ENCODE measurements at regions not wholly inside any gene's neighbourhood (a gene's known extent, or its start where the extent isn't known, plus 50 kb on each side); places are given as distances from the start of the nearest gene placed in this dataset.

DNA sequence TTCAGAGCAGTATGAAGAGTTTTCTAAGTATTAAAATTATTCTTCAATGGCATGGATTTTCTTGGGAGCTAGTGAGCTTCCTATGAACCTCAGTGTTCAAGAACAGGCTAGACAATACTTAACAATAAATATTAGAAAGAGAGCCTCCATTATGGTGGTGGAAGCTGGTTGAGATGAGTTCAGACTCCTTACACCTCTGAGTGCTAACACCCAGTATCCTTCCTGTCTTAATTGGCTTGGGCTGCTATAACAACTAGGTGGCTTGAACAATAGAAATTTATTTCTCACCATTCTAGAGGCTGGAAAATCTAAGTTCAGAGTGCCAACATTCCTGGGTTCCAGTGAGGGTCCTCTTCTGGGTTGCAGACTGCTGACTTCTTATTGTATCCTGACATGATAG, 369.4 kb upstream of the HNRNPA3 start:
- ATAC-seq (no peak), DNase-seq (ENCODE audit: low read depth, low spot score) (no peak)
- intact Hi-C loops (cut with micrococcal nuclease; ENCODE audit: unreplicated experiment): no loop called here
- H3K4me1 ChIP-seq (ENCODE audit: control insufficient read depth, insufficient read depth, low read length): no peaks in the 10 kb centered on the region
- no peak overlapping the region for H3K27ac ChIP-seq (ENCODE audit: low read length)
- no peaks in the 10 kb centered on the region for H3K9me3 ChIP-seq (ENCODE audit: control insufficient read depth, insufficient read depth, low read depth, low read length)
- ChIA-PET POLR2A (no interaction called here), CTCF (no interaction called here)
- no peak for TF ChIP-seq SIN3A (IDR thresholded peaks at IDR 0.05; ENCODE audit: borderline replicate concordance, insufficient read depth, low read depth, low read length)
- TF ChIP-seq TCF7L2 (IDR thresholded peaks at IDR 0.05; ENCODE audit: low read depth, low read length): no peak
- TF ChIP-seq POLR2AphosphoS5 (IDR thresholded peaks at IDR 0.05; ENCODE audit: low read depth, low read length): no peak
- no peak for TF ChIP-seq CTCF (IDR thresholded peaks at IDR 0.05)
- TF ChIP-seq REST (IDR thresholded peaks at IDR 0.05; ENCODE audit: insufficient read depth in 1 of 2, low read depth in 2 of 2, low read length in 1 of 2): no peak
- no peaks in the 10 kb centered on the region for H3K36me3 ChIP-seq (ENCODE audit: control insufficient read depth, insufficient read depth, low read length)
- no TSS peak for BruUV-seq (replicated peaks)
- no peak overlapping the region for H3K4me3 ChIP-seq (ENCODE audit: low read depth in 2 of 2, low read length in 2 of 2)
- in situ Hi-C loops (cut with HindIII; ENCODE audit: low pct_unique_long_range_greater_than_20kb, low sequenced_read_pairs): no loop called here
- no peaks in the 10 kb centered on the region for H3K27me3 ChIP-seq (ENCODE audit: control insufficient read depth, insufficient read depth, low read length)

GRCh38 chr2:176844461-176844860, 368.1 kb upstream of the HNRNPA3 start:
- Histone ChIP-seq H3K9me3 (ENCODE audit: control insufficient read depth, insufficient read depth, low read depth, low read length) (no peaks in the 10 kb centered on the region), H3K27me3 (ENCODE audit: control insufficient read depth, insufficient read depth, low read length) (no peaks in the 10 kb centered on the region), H3K36me3 (ENCODE audit: control insufficient read depth, insufficient read depth, low read length) (no peaks in the 10 kb centered on the region), H3K27ac (ENCODE audit: low read length) (no peak overlapping the region), H3K4me1 (ENCODE audit: control insufficient read depth, insufficient read depth, low read length) (no peaks in the 10 kb centered on the region), H3K4me3 (ENCODE audit: low read depth in 2 of 2, low read length in 2 of 2) (no peak overlapping the region)
- intact Hi-C loops (cut with micrococcal nuclease; ENCODE audit: unreplicated experiment) (no loop called here), in situ Hi-C loops (cut with HindIII; ENCODE audit: low pct_unique_long_range_greater_than_20kb, low sequenced_read_pairs) (no loop called here)
- ATAC-seq: no peak
- DNase-seq (ENCODE audit: low read depth, low spot score): no peak
- CTCF ChIA-PET: no interaction called here
- POLR2A ChIA-PET: no interaction called here
- no TSS peak for BruUV-seq (replicated peaks)
- TF ChIP-seq SIN3A (IDR thresholded peaks at IDR 0.05; ENCODE audit: borderline replicate concordance, insufficient read depth, low read depth, low read length) (no peak), REST (IDR thresholded peaks at IDR 0.05; ENCODE audit: insufficient read depth in 1 of 2, low read depth in 2 of 2, low read length in 1 of 2) (no peak), TCF7L2 (IDR thresholded peaks at IDR 0.05; ENCODE audit: low read depth, low read length) (no peak), POLR2AphosphoS5 (IDR thresholded peaks at IDR 0.05; ENCODE audit: low read depth, low read length) (no peak), CTCF (IDR thresholded peaks at IDR 0.05) (no peak)
